Psoas muscle (tissue), 7 donors: ENCODE measurements at regions not wholly inside any gene's neighbourhood (a gene's known extent, or its start where the extent isn't known, plus 50 kb on each side); places are given as distances from the start of the nearest gene placed in this dataset.

Source experiments
- ATAC-seq, 4 donors: fragments of 200-7000 bp; cut with Tn5 transposase; one replicate each; pipeline ENCODE4 v1.9.1; 2020; ENCODE audit warnings: moderate library complexity in 3 of 4, mild to moderate bottlenecking in 2 of 4
- DNase-seq, 2 donors: peaks; one replicate each; pipeline ENCODE4 v3.0.0-alpha.2; 2020
- H3K27ac ChIP-seq: fragments of 200-600 bp; one replicate; pipeline ENCODE4 v1.8.0; 2022
- H3K27me3 ChIP-seq, 3 donors: fragments of 200-600 bp in 1 of 3; one replicate each; pipeline versions ENCODE4 v1.6.1 to v1.8.0; 2013 to 2022; ENCODE audit warnings: low read length in 2 of 3, mild to moderate bottlenecking in 2 of 3, moderate library complexity in 1 of 3; ENCODE audit not compliant: insufficient read depth in 3 of 3
- H3K36me3 ChIP-seq, 2 donors: fragments of 200-600 bp in 1 of 2; one replicate each; pipeline versions ENCODE4 v1.6.1 to v1.8.0; 2013 to 2022; ENCODE audit warnings: low read depth in 1 of 2, mild to moderate bottlenecking in 1 of 2, moderate library complexity in 1 of 2; ENCODE audit not compliant: insufficient read depth in 1 of 2
- H3K4me1 ChIP-seq: fragments of 200-600 bp; one replicate; pipeline ENCODE4 v1.8.0; 2022
- H3K4me3 ChIP-seq: fragments of 200-600 bp; one replicate; pipeline ENCODE4 v1.8.0; 2022; ENCODE audit warnings: mild to moderate bottlenecking
- H3K9me3 ChIP-seq: fragments of 200-600 bp; one replicate; pipeline ENCODE4 v1.8.0; 2022
- WGBS, 3 donors: extraction: QIAGEN DNeasy Blood & Tissue Kit; methylation state at CpG; one replicate each; pipeline versions ENCODE4 v1.1.6 to v1.1.7; 2013; 5-methylcytosine and 5-hydroxymethylcytosine counted together
- intact Hi-C, 2 donors: fragments of 100-400 bp; cut with DNase I; formaldehyde crosslinking; loops; one replicate each; pipeline versions ENCODE4 v1.11.0 to v1.14.2; 2022
- TF ChIP-seq, protein P1 (sequence below): fragments of 200-600 bp; IDR thresholded peaks from one replicate; pipeline ENCODE4 v1.8.0; 2022; ENCODE audit warnings: antibody characterized with exemption
- donor health status: healthy with polysubstance abuse.
- donor health status: DM: no; HTN: no; CAD: no; lungs with moderate emphysema.
- donor health status: Bipolar disorder and iron deficiency.
- donor health status: healthy.
- donor health status: DM: yes; HTN: yes; CAD: no.
- donor health status: DM: no; HTN: no; CAD: no.
- donor health status: DM: yes; HTN: yes; CAD: no.

DNA sequence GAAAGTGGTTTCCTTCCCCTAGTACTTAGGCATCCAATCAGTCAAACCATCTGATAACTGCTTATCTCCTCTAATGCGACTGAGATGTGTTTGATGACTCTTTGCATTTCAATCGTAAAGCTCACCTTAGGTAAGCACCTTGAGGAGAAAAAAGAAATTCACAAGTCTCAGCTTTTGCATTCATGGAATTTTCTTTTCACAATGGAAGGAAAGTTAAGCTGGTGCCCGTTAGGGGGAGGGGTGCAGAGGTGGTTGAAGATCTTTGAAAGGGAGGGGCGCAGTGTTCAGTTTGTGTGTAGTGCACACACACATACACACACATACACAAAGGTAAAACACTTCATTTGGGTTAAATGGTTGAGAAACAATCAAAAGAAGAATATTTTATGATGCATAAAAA, 87.1 kb upstream of the SALL4 start:
- H3K4me1 ChIP-seq: no peaks in the 10 kb centered on the region
- ATAC-seq (no peak), DNase-seq (no peak)
- H3K9me3 ChIP-seq: no peaks in the 10 kb centered on the region
- TF ChIP-seq, protein P1, sequence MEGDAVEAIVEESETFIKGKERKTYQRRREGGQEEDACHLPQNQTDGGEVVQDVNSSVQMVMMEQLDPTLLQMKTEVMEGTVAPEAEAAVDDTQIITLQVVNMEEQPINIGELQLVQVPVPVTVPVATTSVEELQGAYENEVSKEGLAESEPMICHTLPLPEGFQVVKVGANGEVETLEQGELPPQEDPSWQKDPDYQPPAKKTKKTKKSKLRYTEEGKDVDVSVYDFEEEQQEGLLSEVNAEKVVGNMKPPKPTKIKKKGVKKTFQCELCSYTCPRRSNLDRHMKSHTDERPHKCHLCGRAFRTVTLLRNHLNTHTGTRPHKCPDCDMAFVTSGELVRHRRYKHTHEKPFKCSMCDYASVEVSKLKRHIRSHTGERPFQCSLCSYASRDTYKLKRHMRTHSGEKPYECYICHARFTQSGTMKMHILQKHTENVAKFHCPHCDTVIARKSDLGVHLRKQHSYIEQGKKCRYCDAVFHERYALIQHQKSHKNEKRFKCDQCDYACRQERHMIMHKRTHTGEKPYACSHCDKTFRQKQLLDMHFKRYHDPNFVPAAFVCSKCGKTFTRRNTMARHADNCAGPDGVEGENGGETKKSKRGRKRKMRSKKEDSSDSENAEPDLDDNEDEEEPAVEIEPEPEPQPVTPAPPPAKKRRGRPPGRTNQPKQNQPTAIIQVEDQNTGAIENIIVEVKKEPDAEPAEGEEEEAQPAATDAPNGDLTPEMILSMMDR: no peak
- H3K4me3 ChIP-seq: no peak overlapping the region
- no peaks in the 10 kb centered on the region for H3K27me3 ChIP-seq
- 48 to 59% (median 52%) methylated on average over 4 of the region's 4 CpGs for WGBS, 3 donors
- H3K27ac ChIP-seq: no peak overlapping the region
- H3K36me3 ChIP-seq: no peaks in the 10 kb centered on the region
- intact Hi-C loops: no loop called here

DNA sequence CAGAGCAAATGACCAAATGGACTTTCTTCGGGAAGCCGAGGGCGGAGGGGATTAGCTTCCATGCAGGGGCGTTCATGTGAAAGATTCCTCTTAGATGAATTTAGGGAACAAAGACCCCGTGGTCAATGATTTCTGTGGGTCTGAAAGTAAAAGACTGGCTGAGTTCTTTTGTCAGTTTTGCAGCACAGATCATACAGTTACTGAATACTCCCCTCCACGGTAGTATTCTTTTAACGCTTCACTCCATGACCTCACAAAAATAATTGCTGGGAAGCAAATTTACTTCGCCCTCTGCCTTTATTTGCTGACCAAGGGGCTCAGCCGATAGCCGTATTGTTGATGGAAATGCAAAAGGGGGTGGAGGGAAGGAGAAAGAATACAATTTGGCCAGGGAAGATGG, 86.0 kb upstream of the SALL4 start:
- Histone ChIP-seq H3K9me3 (no peaks in the 10 kb centered on the region), H3K27me3 (no peaks in the 10 kb centered on the region), H3K36me3 (no peaks in the 10 kb centered on the region), H3K27ac (no peak overlapping the region), H3K4me3 (no peak overlapping the region), H3K4me1 (no peaks in the 10 kb centered on the region)
- ATAC-seq (no peak), DNase-seq (no peak)
- WGBS, 3 donors: 59 to 64% (median 62%) methylated on average over 10 of the region's 10 CpGs
- intact Hi-C loops: no loop called here
- TF ChIP-seq, protein P1: no peak

DNA sequence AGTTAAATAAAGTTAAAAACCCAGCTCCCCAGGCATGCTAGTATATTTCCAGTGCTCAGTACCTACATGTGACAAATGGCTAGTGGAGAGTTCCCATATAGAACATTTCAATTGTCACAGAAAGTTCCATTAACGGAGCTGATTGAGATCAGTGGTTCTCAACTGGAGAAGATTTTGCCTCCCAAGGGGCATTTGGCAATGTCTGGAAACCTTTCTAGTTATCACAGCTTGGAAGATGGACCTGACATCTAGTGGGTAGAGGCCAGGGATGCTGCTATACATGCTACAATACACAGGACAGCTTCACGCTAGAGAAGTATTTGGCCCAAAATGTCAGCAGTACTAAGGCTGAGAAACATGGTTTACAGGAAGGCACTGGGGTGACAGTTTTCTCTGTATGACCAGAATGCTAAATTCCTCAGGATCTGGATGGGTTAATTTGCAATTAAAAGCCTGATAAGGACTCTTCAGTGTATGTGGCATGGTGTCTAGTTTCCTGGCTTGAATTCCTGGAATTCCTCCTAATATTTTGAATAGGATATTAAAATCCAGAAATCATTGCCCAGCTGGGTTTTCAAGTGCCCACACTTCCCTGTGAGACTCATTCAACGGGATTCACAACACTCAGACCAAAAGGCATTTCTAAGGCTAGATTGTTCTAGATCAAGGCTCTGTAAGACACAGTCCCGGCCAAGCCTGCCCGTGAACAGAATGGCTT, 84.7 kb upstream of the SALL4 start:
- DNase-seq: no peak
- ATAC-seq: no peak
- 44 to 56% (median 45%) methylated on average over 5 of the region's 5 CpGs for WGBS, 3 donors

DNA sequence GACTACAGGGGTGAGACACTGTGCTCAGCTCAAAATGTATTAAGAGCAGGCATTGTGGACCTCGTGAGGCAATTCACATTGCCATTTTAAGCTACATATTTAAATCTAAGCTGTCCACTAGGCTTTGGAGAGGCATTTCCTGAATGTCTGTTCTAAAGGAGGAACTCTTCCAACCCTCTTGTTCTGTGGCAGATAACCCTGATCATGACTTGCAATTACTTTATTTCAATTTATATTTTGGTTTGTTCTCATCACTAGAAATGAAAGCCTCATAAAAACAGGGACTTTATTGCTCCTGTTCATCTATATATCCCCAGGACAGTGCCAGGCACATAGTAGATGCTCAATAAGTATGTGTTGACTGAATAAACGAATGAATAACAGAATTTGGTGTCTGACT, 84.0 kb upstream of the SALL4 start:
- WGBS, 3 donors: 52 to 63% (median 60%) methylated on average over 2 of the region's 2 CpGs
- ATAC-seq (no peak), DNase-seq (no peak)
- H3K36me3 ChIP-seq: no peaks in the 10 kb centered on the region
- H3K4me3 ChIP-seq: no peak overlapping the region
- TF ChIP-seq, protein P1: no peak
- no peaks in the 10 kb centered on the region for H3K4me1 ChIP-seq
- H3K9me3 ChIP-seq: no peaks in the 10 kb centered on the region
- H3K27ac ChIP-seq: no peak overlapping the region
- intact Hi-C loops: no loop called here
- H3K27me3 ChIP-seq: no peaks in the 10 kb centered on the region

More for the DNA sequence above, 84.7 kb upstream of the SALL4 start:
- TF ChIP-seq, protein P1: no peak
- Histone ChIP-seq H3K27ac (no peak overlapping the region), H3K27me3 (no peaks in the 10 kb centered on the region), H3K4me3 (no peak overlapping the region), H3K9me3 (no peaks in the 10 kb centered on the region), H3K36me3 (no peaks in the 10 kb centered on the region), H3K4me1 (no peaks in the 10 kb centered on the region)
- intact Hi-C loops: no loop called here

DNA sequence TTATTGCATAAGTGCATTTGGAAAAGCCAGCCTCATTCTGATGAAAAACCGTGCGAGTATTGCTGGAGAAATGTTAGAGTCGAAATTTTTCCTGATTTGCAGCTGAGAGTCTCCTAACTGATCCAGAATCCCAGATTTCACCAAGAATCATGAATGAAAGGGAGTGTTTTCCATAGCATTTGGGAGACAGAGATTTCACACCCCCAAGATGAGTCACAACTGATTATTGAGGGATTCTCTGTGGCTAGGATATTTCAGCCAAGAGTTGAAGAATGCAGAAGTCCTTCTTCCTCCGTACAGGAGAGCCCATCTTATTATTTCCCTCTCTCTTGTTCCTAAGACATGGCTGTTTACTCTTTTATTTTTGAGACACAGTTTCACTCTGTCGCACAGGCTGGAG, 82.2 kb upstream of the SALL4 start:
- Histone ChIP-seq H3K36me3 (no peaks in the 10 kb centered on the region), H3K27me3 (peaks cover 0 to 3% (median 0%) of the 10 kb centered on the region in 3 donors), H3K4me1 (no peaks in the 10 kb centered on the region), H3K27ac (no peak overlapping the region), H3K4me3 (no peak overlapping the region), H3K9me3 (no peaks in the 10 kb centered on the region)
- intact Hi-C loops: no loop called here
- DNase-seq (no peak), ATAC-seq (no peak)
- TF ChIP-seq, protein P1: no peak
- WGBS, 3 donors: 71 to 83% (median 73%) methylated on average over 5 of the region's 5 CpGs
